HUDEP-2 (cell line): ENCODE measurements at regions not wholly inside any gene's neighbourhood (a gene's known extent, or its start where the extent isn't known, plus 50 kb on each side); places are given as distances from the start of the nearest gene placed in this dataset.

Source experiments
- DNase-seq, 76 experiments: peaks; one replicate each; lab custom pipeline; 2025; ENCODE audit not compliant: unreplicated experiment in 76 of 76; lab: John Stamatoyannopoulos, UW

- peak in 18 of 76 experiments; percentile 0 to 44 (median 26) for DNase-seq
Measured at GRCh38 chr12:27179400-27180214, 64.5 kb upstream of the STK38L start.

DNA sequence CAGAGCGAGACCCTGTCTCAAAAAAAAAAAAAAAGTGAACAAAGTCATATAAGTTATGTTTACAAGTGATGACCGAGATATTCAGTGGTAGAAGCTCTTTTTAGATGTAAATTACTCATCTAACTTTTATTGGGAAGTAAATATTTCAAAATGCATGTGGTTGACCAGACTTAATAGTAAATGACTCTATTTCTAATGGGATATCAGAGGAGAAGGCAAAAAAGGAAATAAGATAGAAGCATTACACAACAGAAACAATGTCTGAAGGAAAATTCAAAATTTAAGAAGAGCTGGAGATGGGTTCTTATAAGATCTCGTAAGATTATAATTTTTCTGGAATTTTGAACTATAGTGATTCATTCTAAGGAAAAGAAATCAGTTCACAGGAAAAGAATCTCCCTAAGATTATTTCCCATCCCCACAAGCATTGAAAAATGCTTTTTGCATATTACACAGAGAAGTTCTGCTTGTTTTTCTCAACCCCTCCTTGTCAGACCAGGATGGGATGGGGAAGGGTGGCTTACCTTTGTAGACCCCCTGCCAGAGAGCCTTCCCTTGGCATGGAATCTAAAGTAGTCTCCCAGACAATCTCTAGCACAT is 63.1 kb upstream of the STK38L start:
- DNase-seq: no peak

DNA sequence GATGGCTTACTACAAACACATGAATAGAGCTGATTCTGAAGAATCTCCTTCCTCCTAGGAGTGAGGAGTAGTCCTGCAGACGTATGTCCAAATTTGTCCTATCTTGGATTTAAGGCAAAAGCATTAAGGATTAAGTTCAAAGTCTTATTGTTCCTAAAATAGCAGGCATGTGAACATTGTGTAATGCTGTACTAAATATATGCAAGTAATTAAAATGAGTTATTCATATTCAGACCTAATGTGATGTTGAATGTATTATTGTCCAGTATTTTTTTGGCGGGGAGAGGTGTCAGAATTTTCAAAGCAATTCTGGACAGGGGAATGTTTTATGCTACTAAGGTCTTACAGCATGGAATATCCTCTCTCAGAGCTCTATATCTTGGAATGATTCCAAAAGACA is 60.7 kb upstream of the STK38L start:
- no peak for DNase-seq

DNA sequence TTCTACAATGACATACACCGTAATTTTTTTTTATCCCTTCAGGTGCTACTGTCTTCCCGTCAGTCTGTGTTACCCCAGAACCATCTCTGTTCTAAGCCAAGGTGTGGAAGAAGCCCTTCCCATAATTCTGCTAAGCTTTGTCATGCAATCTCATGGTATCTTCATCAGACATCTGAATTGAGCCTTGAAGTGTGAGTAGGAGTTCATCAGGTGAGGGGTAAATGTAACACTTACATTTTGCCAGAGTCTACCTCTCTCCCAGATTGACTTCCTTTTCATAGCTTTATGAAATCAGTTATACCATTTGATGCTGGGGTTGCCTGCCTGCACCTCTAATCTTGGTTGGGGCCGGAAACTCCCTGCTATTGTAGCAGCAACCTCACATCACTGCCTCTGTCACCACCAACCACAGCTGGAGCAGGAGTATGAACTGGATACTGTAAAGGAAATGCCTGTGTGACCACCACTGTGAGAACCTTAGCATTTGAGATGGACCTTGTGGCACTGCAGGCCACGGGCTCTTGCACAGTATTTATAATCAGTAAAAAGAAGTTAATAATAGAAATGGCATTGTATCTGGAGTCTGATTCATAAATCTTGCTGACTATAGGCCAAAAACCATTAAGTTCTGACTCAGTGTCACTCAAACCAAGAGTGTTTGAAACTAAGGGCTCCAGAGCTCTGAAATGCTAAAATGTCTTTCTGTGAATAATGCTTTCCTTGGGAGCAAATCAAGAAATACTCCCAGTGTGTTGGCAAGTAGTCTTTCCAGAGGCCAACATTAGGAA is 58.7 kb upstream of the STK38L start:
- no peak for DNase-seq

GRCh38 chr12:27186022-27186839 is 57.9 kb upstream of the STK38L start:
- DNase-seq: no peak

- no peak for DNase-seq
Measured at GRCh38 chr12:27187697-27188096, 56.4 kb upstream of the STK38L start.

GRCh38 chr12:27190761-27191160 is 53.3 kb upstream of the STK38L start:
- DNase-seq: no peak

GRCh38 chr12:27191531-27191930 is 52.6 kb upstream of the STK38L start:
- no peak for DNase-seq

- no peak for DNase-seq
Measured at GRCh38 chr12:27192118-27192802, 51.8 kb upstream of the STK38L start.

DNA sequence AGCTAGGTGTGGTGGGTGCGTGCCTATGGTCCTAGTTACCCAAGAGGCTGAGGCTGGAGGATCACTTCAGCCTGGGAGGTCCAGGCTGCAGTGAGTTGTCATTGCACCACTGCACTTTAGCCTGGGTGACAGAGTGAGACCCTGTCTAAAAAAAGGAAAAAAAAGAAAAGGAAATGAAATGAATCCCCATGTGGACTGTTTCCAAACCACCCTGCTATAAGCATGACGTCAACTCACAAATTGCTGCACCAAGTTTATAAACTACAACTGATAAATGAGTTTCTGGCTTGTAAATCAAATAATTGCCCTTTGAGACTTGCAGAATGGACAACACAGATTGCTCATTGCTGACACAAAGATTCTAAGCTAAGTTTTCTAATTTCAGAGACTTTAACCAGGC is 51.0 kb upstream of the STK38L start:
- DNase-seq: no peak

- DNase-seq: no peak
Measured at GRCh38 chr12:27193854-27194544, 50.1 kb upstream of the STK38L start.
